ENCODE measurements at regions not wholly inside any gene's neighbourhood (a gene's known extent, or its start where the extent isn't known, plus 50 kb on each side); places are given as distances from the start of the nearest gene placed in this dataset.
"Not testable (repeated sequence)": the region's sequence is repeated elsewhere in the genome, so short reads cannot be mapped to it uniquely, and the experiment has no call there.

- H3K4me1 ChIP-seq (ENCODE audit: control insufficient read depth in 4 of 4, insufficient read depth in 4 of 4, low read length in 3 of 4); H3K27ac ChIP-seq (ENCODE audit: low read depth in 1 of 2, low read length in 2 of 2); H3K4me3 ChIP-seq (ENCODE audit: low read depth in 1 of 3, low read length in 3 of 3); DNase-seq (ENCODE audit: low spot score); H3K9ac ChIP-seq (ENCODE audit: low read depth in 1 of 2, low read length in 2 of 2); H3K36me3 ChIP-seq (ENCODE audit: control insufficient read depth in 4 of 4, insufficient read depth in 3 of 4, low read depth in 1 of 4, low read length in 3 of 4); H3K9me3 ChIP-seq (ENCODE audit: control insufficient read depth in 4 of 4, low read length in 3 of 4); H3K27me3 ChIP-seq (ENCODE audit: control insufficient read depth in 4 of 4, insufficient read depth in 4 of 4, low read length in 3 of 4): not testable (repeated sequence)
- 77% methylated on average over 2 of the region's 2 CpGs for WGBS
Observed at GRCh38 chr2:223496853-223497252, 105.3 kb downstream of the SCG2 start.

GRCh38 chr2:223500709-223501108 lies 101.5 kb downstream of the SCG2 start:
- Histone ChIP-seq H3K27me3 (ENCODE audit: control insufficient read depth in 4 of 4, insufficient read depth in 4 of 4, low read length in 3 of 4) (peaks cover 0 to 4% (median 0%) of the 10 kb centered on the region in 4 donors), H3K9ac (ENCODE audit: low read depth in 1 of 2, low read length in 2 of 2) (no peak overlapping the region), H3K4me1 (ENCODE audit: control insufficient read depth in 4 of 4, insufficient read depth in 4 of 4, low read length in 3 of 4) (no peaks in the 10 kb centered on the region), H3K9me3 (ENCODE audit: control insufficient read depth in 4 of 4, low read length in 3 of 4) (no peaks in the 10 kb centered on the region), H3K27ac (ENCODE audit: low read depth in 1 of 2, low read length in 2 of 2) (no peak overlapping the region), H3K4me3 (ENCODE audit: low read depth in 1 of 3, low read length in 3 of 3) (no peak overlapping the region), H3K36me3 (ENCODE audit: control insufficient read depth in 4 of 4, insufficient read depth in 3 of 4, low read depth in 1 of 4, low read length in 3 of 4) (no peaks in the 10 kb centered on the region)
- TF ChIP-seq JUND (IDR thresholded peaks at IDR 0.05) (no peak), TAF1 (conservative IDR thresholded peaks at IDR 0.05) (no peak), FOXA2 (IDR thresholded peaks at IDR 0.05) (no peak), NR2F2 (IDR thresholded peaks at IDR 0.05) (no peak), YY1 (IDR thresholded peaks at IDR 0.05) (no peak), GABPA (IDR thresholded peaks at IDR 0.05 in 1 of 2, conservative IDR thresholded peaks at IDR 0.05 in 1 of 2) (no peak), HNF4A (conservative IDR thresholded peaks at IDR 0.05) (no peak), RXRA (IDR thresholded peaks at IDR 0.05) (no peak), RAD21 (IDR thresholded peaks at IDR 0.05) (no peak), SP1 (IDR thresholded peaks at IDR 0.05) (no peak), REST (IDR thresholded peaks at IDR 0.05) (no peak), ZBTB33 (IDR thresholded peaks at IDR 0.05) (no peak)
- WGBS = 89% methylated on average over 6 of the region's 6 CpGs
- DNase-seq (ENCODE audit: low spot score) = no peak

- H3K27me3 ChIP-seq (ENCODE audit: control insufficient read depth in 4 of 4, insufficient read depth in 4 of 4, low read length in 3 of 4) = peaks cover 0 to 4% (median 0%) of the 10 kb centered on the region in 4 donors
- no peaks in the 10 kb centered on the region for H3K36me3 ChIP-seq (ENCODE audit: control insufficient read depth in 4 of 4, insufficient read depth in 3 of 4, low read depth in 1 of 4, low read length in 3 of 4)
- no peak overlapping the region for H3K9ac ChIP-seq (ENCODE audit: low read depth in 1 of 2, low read length in 2 of 2)
- H3K9me3 ChIP-seq (ENCODE audit: control insufficient read depth in 4 of 4, low read length in 3 of 4) = no peaks in the 10 kb centered on the region
- no peaks in the 10 kb centered on the region for H3K4me1 ChIP-seq (ENCODE audit: control insufficient read depth in 4 of 4, insufficient read depth in 4 of 4, low read length in 3 of 4)
- no peak overlapping the region for H3K4me3 ChIP-seq (ENCODE audit: low read depth in 1 of 3, low read length in 3 of 3)
- 55% methylated on average over 2 of the region's 2 CpGs for WGBS
- no peak overlapping the region for H3K27ac ChIP-seq (ENCODE audit: low read depth in 1 of 2, low read length in 2 of 2)
- DNase-seq (ENCODE audit: low spot score) = no peak
- TF ChIP-seq MAX (IDR thresholded peaks at IDR 0.05) (no peak), JUND (IDR thresholded peaks at IDR 0.05) (no peak), YY1 (IDR thresholded peaks at IDR 0.05) (no peak), SP1 (IDR thresholded peaks at IDR 0.05) (no peak), RAD21 (IDR thresholded peaks at IDR 0.05) (no peak), FOXA1 (IDR thresholded peaks at IDR 0.05) (no peak), NR2F2 (IDR thresholded peaks at IDR 0.05) (no peak), ZBTB33 (IDR thresholded peaks at IDR 0.05) (no peak), EGR1 (IDR thresholded peaks at IDR 0.05; ENCODE audit: low read depth in 2 of 2) (no peak), HNF4G (IDR thresholded peaks at IDR 0.05) (no peak), ATF3 (IDR thresholded peaks at IDR 0.05) (no peak), FOXA2 (IDR thresholded peaks at IDR 0.05) (no peak), RXRA (IDR thresholded peaks at IDR 0.05) (no peak), CTCF (IDR thresholded peaks at IDR 0.05; ENCODE audit: low read depth, low read length, missing input control) (no peak), TAF1 (conservative IDR thresholded peaks at IDR 0.05) (no peak), GABPA (IDR thresholded peaks at IDR 0.05 in 1 of 2, conservative IDR thresholded peaks at IDR 0.05 in 1 of 2) (no peak), HNF4A (conservative IDR thresholded peaks at IDR 0.05) (no peak)
Observed at GRCh38 chr2:223501641-223502040, 100.5 kb downstream of the SCG2 start.

All from liver (tissue), 8 donors.